ENCODE measurements at regions not wholly inside any gene's neighbourhood (a gene's known extent, or its start where the extent isn't known, plus 50 kb on each side); places are given as distances from the start of the nearest gene placed in this dataset.

- TF ChIP-seq CTCF (IDR thresholded peaks at IDR 0.05 in 4 of 5, conservative IDR thresholded peaks at IDR 0.05 in 1 of 5) (no peak), POLR2A (IDR thresholded peaks at IDR 0.05) (no peak)
Observed at GRCh38 chr4:34790131-34790530, 1454.2 kb downstream of the ARAP2 start.
